Natural killer cell (primary cell): ENCODE measurements at regions not wholly inside any gene's neighbourhood (a gene's known extent, or its start where the extent isn't known, plus 50 kb on each side); places are given as distances from the start of the nearest gene placed in this dataset.
"Not testable (repeated sequence)": the region's sequence is repeated elsewhere in the genome, so short reads cannot be mapped to it uniquely, and the experiment has no call there.

Experiments used
- ATAC-seq, 3 donors: fragments of 150-1000 bp in 2 of 3; fragments of 200-7000 bp in 1 of 3; cut with Tn5 transposase; 1 replicate in 1 of 3; 2 replicates in 2 of 3; pipeline ENCODE4 v1.10.0; 2021; ENCODE audit warnings: mild to moderate bottlenecking in 2 of 3, moderate library complexity in 2 of 3
- DNase-seq, 2 donors: peaks; one replicate each; pipeline versions ENCODE4 v3.0.0 to v3.0.0-alpha.2; 2013 to 2021; ENCODE audit warnings: mixed read lengths in 1 of 2
- H3K27ac ChIP-seq: one replicate; pipeline ENCODE4 v1.5.1; 2013; ENCODE audit warnings: mild to moderate bottlenecking, low read length
- H3K27me3 ChIP-seq: one replicate; pipeline ENCODE4 v1.6.1; 2013; ENCODE audit warnings: low read length; ENCODE audit not compliant: control insufficient read depth, insufficient read depth
- H3K36me3 ChIP-seq: one replicate; pipeline ENCODE4 v1.6.1; 2013; ENCODE audit warnings: low read length; ENCODE audit not compliant: control insufficient read depth, insufficient read depth
- H3K4me1 ChIP-seq: one replicate; pipeline ENCODE4 v1.6.1; 2013; ENCODE audit warnings: low read length; ENCODE audit not compliant: control insufficient read depth, insufficient read depth
- H3K4me3 ChIP-seq: one replicate; pipeline ENCODE4 v1.5.1; 2013; ENCODE audit warnings: low read length
- H3K9me3 ChIP-seq: one replicate; pipeline ENCODE4 v1.6.1; 2013; ENCODE audit warnings: low read length; ENCODE audit not compliant: control insufficient read depth, insufficient read depth
- H3K27ac Mint-ChIP-seq, 2 donors: one replicate each; pipeline ENCODE4 v1.8.0; 2022; ENCODE audit warnings: mild to moderate bottlenecking in 2 of 2, mixed read lengths in 2 of 2, moderate library complexity in 1 of 2
- H3K27me3 Mint-ChIP-seq, 2 donors: one replicate each; pipeline ENCODE4 v1.8.0; 2022; ENCODE audit warnings: low read depth in 2 of 2, mixed read lengths in 2 of 2
- H3K36me3 Mint-ChIP-seq: one replicate; pipeline ENCODE4 v1.8.0; 2022; ENCODE audit warnings: mixed read lengths
- H3K4me1 Mint-ChIP-seq, 2 donors: one replicate each; pipeline ENCODE4 v1.8.0; 2022; ENCODE audit warnings: mixed read lengths in 2 of 2
- H3K4me3 Mint-ChIP-seq: one replicate; pipeline ENCODE4 v1.8.0; 2022; ENCODE audit warnings: mild to moderate bottlenecking, moderate library complexity, mixed read lengths
- H3K9me3 Mint-ChIP-seq, 2 donors: one replicate each; pipeline ENCODE4 v1.8.0; 2022; ENCODE audit warnings: mixed read lengths in 2 of 2
- CTCF ChIP-seq: fragments of 200-600 bp; IDR thresholded peaks from one replicate; pipeline ENCODE4 v1.8.0; 2022; ENCODE audit warnings: antibody characterized with exemption
- WGBS: methylation state at CpG from one replicate; pipeline ENCODE4 v1.1.7; 2013; ENCODE audit warnings: missing lambda C conversion rate; ENCODE audit not compliant: insufficient coverage; 5-methylcytosine and 5-hydroxymethylcytosine counted together
- intact Hi-C: fragments of 100-400 bp; cut with micrococcal nuclease; formaldehyde crosslinking; loops from one replicate; pipeline ENCODE4 v1.14.2; 2022

GRCh38 chr21:17270229-17270628 lies 242.6 kb upstream of the CXADR start:
- no peaks in the 10 kb centered on the region for H3K36me3 ChIP-seq
- Mint-ChIP-seq H3K9me3 (peaks cover 17 to 19% of the 10 kb centered on the region in 2 donors), H3K27ac (no peak overlapping the region), H3K4me1 (no peaks in the 10 kb centered on the region), H3K27me3 (no peaks in the 10 kb centered on the region), H3K36me3 (no peaks in the 10 kb centered on the region), H3K4me3 (no peak overlapping the region)
- 0% methylated on average over 1 of the region's 1 CpG for WGBS
- no peaks in the 10 kb centered on the region for H3K4me1 ChIP-seq
- no peak for TF ChIP-seq CTCF
- DNase-seq = no peak
- no peaks in the 10 kb centered on the region for H3K9me3 ChIP-seq
- ATAC-seq = no peak
- no peaks in the 10 kb centered on the region for H3K27me3 ChIP-seq
- intact Hi-C loops = no loop called here
- H3K4me3 ChIP-seq = no peak overlapping the region
- no peak overlapping the region for H3K27ac ChIP-seq

- Histone ChIP-seq H3K36me3 (no peaks in the 10 kb centered on the region), H3K4me1 (no peaks in the 10 kb centered on the region), H3K9me3 (peaks cover 13% of the 10 kb centered on the region), H3K27me3 (no peaks in the 10 kb centered on the region), H3K4me3 (no peak overlapping the region), H3K27ac (no peak overlapping the region)
- TF ChIP-seq CTCF = no peak
- Mint-ChIP-seq H3K9me3 (peaks cover 24 to 38% of the 10 kb centered on the region in 2 donors), H3K27ac (no peak overlapping the region), H3K27me3 (no peaks in the 10 kb centered on the region), H3K4me1 (no peaks in the 10 kb centered on the region), H3K36me3 (peaks cover 39% of the 10 kb centered on the region), H3K4me3 (no peak overlapping the region)
- no peak for ATAC-seq
- no peak for DNase-seq
- WGBS = 97% methylated on average over 3 of the region's 3 CpGs
- intact Hi-C loops = no loop called here
These were observed 233.2 kb upstream of the CXADR start for GRCh38 chr21:17279663-17280062.

- DNase-seq, H3K4me3 Mint-ChIP-seq, H3K36me3 ChIP-seq, H3K27me3 Mint-ChIP-seq, intact Hi-C loops, H3K4me1 Mint-ChIP-seq, ATAC-seq, H3K27ac ChIP-seq, H3K27ac Mint-ChIP-seq, H3K27me3 ChIP-seq, H3K4me1 ChIP-seq, H3K36me3 Mint-ChIP-seq, H3K4me3 ChIP-seq: not testable (repeated sequence)
- WGBS = 92% methylated on average over 10 of the region's 11 CpGs
- H3K9me3 Mint-ChIP-seq = peaks cover 12 to 20% of the 10 kb centered on the region in 2 donors
- H3K9me3 ChIP-seq = peaks cover 20% of the 10 kb centered on the region
These were observed 219.8 kb upstream of the CXADR start for GRCh38 chr21:17293016-17293562.

DNA sequence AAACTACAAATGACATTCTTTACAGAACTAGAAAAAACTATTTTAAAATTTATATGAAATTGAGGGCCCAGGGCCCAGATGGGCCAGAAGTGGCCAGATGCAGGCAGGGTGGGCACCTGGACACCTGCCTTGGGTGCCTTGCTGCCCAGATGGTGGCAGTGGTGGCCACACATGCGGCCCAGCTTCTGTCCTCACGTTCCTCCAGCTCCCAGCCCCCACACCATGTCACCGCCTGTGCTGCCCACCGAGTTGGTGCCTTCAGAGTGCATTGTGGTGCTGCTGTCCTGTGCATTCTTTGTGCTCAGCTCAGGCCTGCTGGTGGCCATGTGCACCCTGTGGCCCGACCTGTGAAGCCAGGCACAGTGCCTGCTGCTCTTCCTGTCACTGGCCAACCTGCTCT lies 216.8 kb upstream of the CXADR start:
- H3K27me3 ChIP-seq = no peaks in the 10 kb centered on the region
- no peak for TF ChIP-seq CTCF
- DNase-seq (no peak), ATAC-seq (no peak)
- Mint-ChIP-seq H3K4me3 (no peak overlapping the region), H3K9me3 (peaks cover 12 to 15% of the 10 kb centered on the region in 2 donors), H3K27me3 (no peaks in the 10 kb centered on the region), H3K36me3 (peaks cover 10% of the 10 kb centered on the region), H3K4me1 (no peaks in the 10 kb centered on the region), H3K27ac (no peak overlapping the region)
- H3K4me1 ChIP-seq = no peaks in the 10 kb centered on the region
- no peak overlapping the region for H3K4me3 ChIP-seq
- H3K36me3 ChIP-seq = no peaks in the 10 kb centered on the region
- no peak overlapping the region for H3K27ac ChIP-seq
- WGBS = 78% methylated on average over 5 of the region's 5 CpGs
- H3K9me3 ChIP-seq = peaks cover 20% of the 10 kb centered on the region
- intact Hi-C loops = no loop called here

DNA sequence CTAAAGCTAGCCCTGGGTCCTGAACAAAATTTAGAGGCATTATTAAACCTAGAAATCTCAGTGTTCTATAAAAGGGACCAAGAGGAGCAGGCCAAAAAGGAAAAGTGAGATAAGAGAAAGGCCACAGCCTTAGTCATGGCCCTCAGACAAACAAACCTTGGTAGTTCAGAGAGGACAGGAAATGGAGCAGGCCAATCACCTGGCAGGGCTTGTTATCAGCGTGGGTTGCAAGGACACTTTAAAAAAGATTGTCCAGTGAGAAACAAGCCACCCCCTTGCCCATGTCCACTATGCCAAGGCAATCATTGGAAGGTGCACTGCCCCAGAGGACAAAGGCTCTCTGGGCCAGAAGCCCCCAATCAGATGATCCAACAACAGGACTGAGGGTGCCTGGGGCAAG lies 213.3 kb upstream of the CXADR start:
- H3K4me1 Mint-ChIP-seq, H3K36me3 ChIP-seq, DNase-seq, H3K4me3 ChIP-seq, intact Hi-C loops, H3K4me1 ChIP-seq, H3K4me3 Mint-ChIP-seq, H3K27me3 Mint-ChIP-seq, H3K27me3 ChIP-seq, H3K27ac Mint-ChIP-seq, ATAC-seq, H3K36me3 Mint-ChIP-seq, H3K27ac ChIP-seq: not testable (repeated sequence)
- peaks cover 22% of the 10 kb centered on the region for H3K9me3 ChIP-seq
- peaks cover 13 to 14% of the 10 kb centered on the region in 2 donors for H3K9me3 Mint-ChIP-seq
- WGBS = 74% methylated on average over 1 of the region's 1 CpG

GRCh38 chr21:17327715-17328114 lies 185.1 kb upstream of the CXADR start:
- H3K4me1 ChIP-seq, H3K36me3 Mint-ChIP-seq, H3K27ac Mint-ChIP-seq, DNase-seq, H3K36me3 ChIP-seq, H3K9me3 ChIP-seq, H3K4me3 ChIP-seq, ATAC-seq, intact Hi-C loops, H3K27me3 Mint-ChIP-seq, H3K4me1 Mint-ChIP-seq, H3K4me3 Mint-ChIP-seq, H3K27me3 ChIP-seq, H3K27ac ChIP-seq: not testable (repeated sequence)
- 90% methylated on average over 7 of the region's 9 CpGs for WGBS
- H3K9me3 Mint-ChIP-seq = peaks cover 15 to 18% of the 10 kb centered on the region in 2 donors
